Lower lobe of right lung (tissue), 2 donors: ENCODE measurements at regions not wholly inside any gene's neighbourhood (a gene's known extent, or its start where the extent isn't known, plus 50 kb on each side); places are given as distances from the start of the nearest gene placed in this dataset.

Experiments used
- ATAC-seq, 2 donors: fragments of 200-7000 bp; cut with Tn5 transposase; one replicate each; pipeline ENCODE4 v1.9.1; 2020 to 2022; ENCODE audit warnings: mild to moderate bottlenecking in 2 of 2, moderate library complexity in 2 of 2
- DNase-seq: peaks from one replicate; pipeline ENCODE4 v3.0.0-alpha.2; 2020
- H3K27ac ChIP-seq: fragments of 200-600 bp; one replicate; pipeline ENCODE4 v1.8.0; 2022
- H3K27me3 ChIP-seq: fragments of 200-600 bp; one replicate; pipeline ENCODE4 v1.8.0; 2022; ENCODE audit warnings: low read depth
- H3K36me3 ChIP-seq: fragments of 200-600 bp; one replicate; pipeline ENCODE4 v1.8.0; 2022; ENCODE audit warnings: mild to moderate bottlenecking
- H3K4me1 ChIP-seq: fragments of 200-600 bp; one replicate; pipeline ENCODE4 v1.8.0; 2022
- H3K4me3 ChIP-seq: fragments of 200-600 bp; one replicate; pipeline ENCODE4 v1.8.0; 2022; ENCODE audit warnings: mild to moderate bottlenecking
- H3K9me3 ChIP-seq: fragments of 200-600 bp; one replicate; pipeline ENCODE4 v1.8.0; 2022
- intact Hi-C: fragments of 100-400 bp; cut with DNase I; formaldehyde crosslinking; loops from one replicate; pipeline ENCODE4 v1.11.0; 2022
- TF ChIP-seq, protein P1 (sequence below): fragments of 200-600 bp; IDR thresholded peaks from one replicate; pipeline ENCODE4 v1.8.0; 2022; ENCODE audit warnings: antibody characterized with exemption, mild to moderate bottlenecking
- donor health status: DM: no; HTN: yes; CAD: no; lungs with severe emphysema.

DNA sequence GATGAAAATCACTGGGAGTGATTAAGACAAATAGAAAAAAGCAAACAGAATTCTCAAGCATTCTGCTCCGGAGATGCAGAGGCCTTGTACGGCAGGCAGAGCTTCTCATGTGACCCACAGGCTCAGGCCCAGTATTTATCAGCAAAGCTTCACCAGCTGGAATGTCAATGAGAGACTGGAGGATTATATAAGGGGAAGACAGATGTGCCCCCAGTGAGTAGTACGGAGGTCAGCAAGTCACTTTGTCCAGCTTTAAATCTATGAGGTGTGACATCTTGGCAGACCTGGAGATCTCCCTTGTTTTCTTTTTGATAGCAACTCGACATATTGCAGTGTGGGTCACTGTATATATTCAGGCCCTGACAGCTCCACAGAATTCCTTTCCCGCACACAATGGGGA is 106.8 kb downstream of the HHIPL2 start:
- no peaks in the 10 kb centered on the region for H3K27me3 ChIP-seq
- ATAC-seq: no peak
- H3K4me1 ChIP-seq: no peaks in the 10 kb centered on the region
- H3K27ac ChIP-seq: no peak overlapping the region
- H3K4me3 ChIP-seq: no peak overlapping the region
- intact Hi-C loops: no loop called here
- DNase-seq: no peak
- H3K9me3 ChIP-seq: no peaks in the 10 kb centered on the region
- TF ChIP-seq, protein P1, sequence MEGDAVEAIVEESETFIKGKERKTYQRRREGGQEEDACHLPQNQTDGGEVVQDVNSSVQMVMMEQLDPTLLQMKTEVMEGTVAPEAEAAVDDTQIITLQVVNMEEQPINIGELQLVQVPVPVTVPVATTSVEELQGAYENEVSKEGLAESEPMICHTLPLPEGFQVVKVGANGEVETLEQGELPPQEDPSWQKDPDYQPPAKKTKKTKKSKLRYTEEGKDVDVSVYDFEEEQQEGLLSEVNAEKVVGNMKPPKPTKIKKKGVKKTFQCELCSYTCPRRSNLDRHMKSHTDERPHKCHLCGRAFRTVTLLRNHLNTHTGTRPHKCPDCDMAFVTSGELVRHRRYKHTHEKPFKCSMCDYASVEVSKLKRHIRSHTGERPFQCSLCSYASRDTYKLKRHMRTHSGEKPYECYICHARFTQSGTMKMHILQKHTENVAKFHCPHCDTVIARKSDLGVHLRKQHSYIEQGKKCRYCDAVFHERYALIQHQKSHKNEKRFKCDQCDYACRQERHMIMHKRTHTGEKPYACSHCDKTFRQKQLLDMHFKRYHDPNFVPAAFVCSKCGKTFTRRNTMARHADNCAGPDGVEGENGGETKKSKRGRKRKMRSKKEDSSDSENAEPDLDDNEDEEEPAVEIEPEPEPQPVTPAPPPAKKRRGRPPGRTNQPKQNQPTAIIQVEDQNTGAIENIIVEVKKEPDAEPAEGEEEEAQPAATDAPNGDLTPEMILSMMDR: no peak
- no peaks in the 10 kb centered on the region for H3K36me3 ChIP-seq

DNA sequence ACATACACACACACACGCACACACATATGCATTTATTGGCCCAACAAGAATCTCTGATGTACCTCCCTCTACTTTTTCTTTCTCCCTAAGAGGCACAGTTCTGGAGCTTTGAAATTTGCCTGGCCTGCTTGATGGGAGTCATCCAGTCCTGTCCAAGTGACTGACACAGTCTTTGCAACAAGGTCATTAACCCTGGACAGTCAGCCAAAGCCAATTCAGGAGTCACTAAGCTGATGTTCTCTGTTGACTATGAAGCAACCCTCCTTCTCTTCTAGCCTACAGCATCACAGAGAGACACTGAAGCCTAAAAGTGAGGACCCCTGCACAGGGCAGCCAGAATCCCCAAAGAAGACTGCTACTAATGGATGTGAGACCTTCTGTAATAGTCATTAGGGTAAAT is 123.1 kb downstream of the HHIPL2 start:
- Histone ChIP-seq H3K9me3 (peaks cover 7% of the 10 kb centered on the region), H3K4me1 (no peaks in the 10 kb centered on the region), H3K27ac (no peak overlapping the region), H3K27me3 (no peaks in the 10 kb centered on the region), H3K36me3 (no peaks in the 10 kb centered on the region), H3K4me3 (no peak overlapping the region)
- DNase-seq: no peak
- intact Hi-C loops: no loop called here
- TF ChIP-seq, protein P1: no peak
- ATAC-seq: no peak

DNA sequence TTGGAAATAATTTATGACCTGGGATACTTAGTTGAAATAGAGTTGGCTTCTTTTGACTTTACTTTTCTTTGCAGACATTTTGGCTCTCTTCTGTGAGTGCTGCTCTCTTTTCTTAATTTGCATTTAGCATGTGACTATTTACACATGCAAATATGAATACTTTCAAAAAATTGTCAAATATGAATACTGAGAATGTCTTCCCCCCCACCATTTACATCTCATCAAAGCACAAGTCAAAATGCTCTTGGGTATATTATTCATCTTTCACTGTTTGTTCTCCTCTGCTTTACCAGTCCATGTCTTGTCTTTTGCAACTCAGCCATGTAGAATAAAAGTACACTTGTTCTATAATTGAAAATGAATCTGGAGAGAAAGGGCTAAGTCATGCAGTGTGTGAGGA is 126.5 kb downstream of the HHIPL2 start:
- TF ChIP-seq, protein P1: no peak
- Histone ChIP-seq H3K27ac (no peak overlapping the region), H3K36me3 (no peaks in the 10 kb centered on the region), H3K4me3 (no peak overlapping the region), H3K9me3 (peaks cover 7% of the 10 kb centered on the region), H3K27me3 (no peaks in the 10 kb centered on the region), H3K4me1 (no peaks in the 10 kb centered on the region)
- intact Hi-C loops: no loop called here
- ATAC-seq (no peak), DNase-seq (no peak)

DNA sequence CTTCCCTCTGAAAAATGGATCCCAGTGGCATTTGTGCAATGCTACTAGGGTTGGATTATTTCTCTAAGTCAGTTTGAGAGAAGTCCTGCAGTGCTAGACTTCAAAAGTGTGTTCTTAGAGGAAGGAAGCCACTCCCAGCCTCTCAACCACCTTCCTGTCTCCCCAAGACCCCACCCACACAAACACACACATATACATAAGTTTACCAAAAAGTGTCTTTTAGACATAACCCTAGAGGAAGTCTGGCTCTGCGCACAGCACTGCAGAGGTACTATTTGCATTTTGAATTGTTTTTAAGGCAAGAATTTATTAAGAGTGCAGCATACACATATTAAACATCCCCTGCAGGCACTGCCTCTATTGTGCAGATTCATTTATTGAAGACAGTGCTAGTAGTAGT is 127.3 kb downstream of the HHIPL2 start:
- Histone ChIP-seq H3K9me3 (peaks cover under 1% of the 10 kb centered on the region), H3K27me3 (no peaks in the 10 kb centered on the region), H3K36me3 (no peaks in the 10 kb centered on the region), H3K4me3 (no peak overlapping the region), H3K4me1 (no peaks in the 10 kb centered on the region), H3K27ac (no peak overlapping the region)
- DNase-seq (no peak), ATAC-seq (no peak)
- TF ChIP-seq, protein P1: no peak
- intact Hi-C loops: no loop called here

DNA sequence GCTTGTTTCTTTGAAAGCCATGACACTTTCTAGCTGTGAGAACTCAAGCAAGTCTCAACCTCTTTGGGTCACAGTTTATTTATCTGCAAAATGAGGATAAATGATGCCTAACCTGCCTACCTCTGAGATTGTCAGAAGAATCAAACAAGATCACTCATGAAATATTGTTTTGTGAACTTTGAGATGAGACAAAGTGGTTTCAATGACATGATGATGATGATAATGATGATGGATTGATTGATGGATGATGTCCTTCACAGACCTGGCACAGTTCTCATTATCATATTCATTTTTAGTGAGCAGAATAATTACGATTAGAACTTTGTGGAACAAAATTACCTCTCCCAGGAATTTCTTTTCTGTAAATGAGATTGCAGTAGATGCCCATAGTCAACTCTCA is 129.2 kb downstream of the HHIPL2 start:
- Histone ChIP-seq H3K36me3 (no peaks in the 10 kb centered on the region), H3K9me3 (no peaks in the 10 kb centered on the region), H3K4me3 (no peak overlapping the region), H3K4me1 (no peaks in the 10 kb centered on the region), H3K27ac (no peak overlapping the region), H3K27me3 (no peaks in the 10 kb centered on the region)
- TF ChIP-seq, protein P1: no peak
- no peak for DNase-seq
- intact Hi-C loops: no loop called here
- no peak for ATAC-seq

DNA sequence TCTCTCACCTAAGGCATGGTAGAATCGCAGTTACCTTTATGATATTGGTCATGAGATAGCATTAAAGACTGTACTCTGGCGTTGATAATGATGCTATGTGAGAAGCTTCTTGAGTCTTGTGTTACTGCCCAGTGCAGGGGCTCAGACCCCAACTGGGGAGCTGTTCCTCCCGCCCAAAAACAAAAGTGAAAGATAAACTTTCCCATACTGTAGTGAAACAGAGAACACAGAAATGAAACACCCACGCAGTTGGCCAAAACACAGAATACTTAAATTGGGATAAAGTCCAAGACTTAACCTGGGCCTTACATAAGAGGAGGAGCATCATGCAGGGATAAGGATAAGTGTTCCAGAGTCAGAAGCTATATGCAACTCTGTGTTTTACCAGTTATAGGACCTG is 130.6 kb downstream of the HHIPL2 start:
- intact Hi-C loops: no loop called here
- Histone ChIP-seq H3K4me1 (no peaks in the 10 kb centered on the region), H3K27me3 (no peaks in the 10 kb centered on the region), H3K9me3 (no peaks in the 10 kb centered on the region), H3K36me3 (no peaks in the 10 kb centered on the region), H3K27ac (no peak overlapping the region), H3K4me3 (no peak overlapping the region)
- DNase-seq (no peak), ATAC-seq (no peak)
- TF ChIP-seq, protein P1: no peak
